HG02759 (cell line): ENCODE measurements at regions not wholly inside any gene's neighbourhood (a gene's known extent, or its start where the extent isn't known, plus 50 kb on each side); places are given as distances from the start of the nearest gene placed in this dataset.

ENCODE experiments used
- ATAC-seq: cut with Tn5 transposase; IDR thresholded peaks from one replicate; pipeline ENCODE4 v1.9.1; 2021; ENCODE audit warnings: mild to moderate bottlenecking, moderate library complexity; ENCODE audit not compliant: unreplicated experiment

DNA sequence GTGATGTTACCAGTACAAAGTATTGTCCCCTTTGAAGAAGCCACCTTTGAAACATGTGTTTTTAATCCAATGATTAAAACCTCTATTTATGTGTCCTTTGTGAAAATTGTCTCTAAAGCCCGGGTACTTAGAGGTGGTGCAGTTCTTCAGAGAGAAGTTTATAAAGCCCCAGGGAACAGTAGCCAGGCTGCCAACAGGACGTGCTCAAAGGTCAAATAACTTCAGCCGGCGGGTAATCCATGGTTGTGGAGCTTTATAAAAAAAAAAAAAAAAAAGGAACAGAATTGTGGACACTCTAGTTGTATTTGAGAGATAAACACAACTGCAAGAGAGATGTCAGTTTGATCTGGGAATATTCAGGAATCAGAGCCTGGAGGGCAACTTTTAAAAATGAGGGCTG, 57.9 kb upstream of the CTNND2 start:
- ATAC-seq = no peak

DNA sequence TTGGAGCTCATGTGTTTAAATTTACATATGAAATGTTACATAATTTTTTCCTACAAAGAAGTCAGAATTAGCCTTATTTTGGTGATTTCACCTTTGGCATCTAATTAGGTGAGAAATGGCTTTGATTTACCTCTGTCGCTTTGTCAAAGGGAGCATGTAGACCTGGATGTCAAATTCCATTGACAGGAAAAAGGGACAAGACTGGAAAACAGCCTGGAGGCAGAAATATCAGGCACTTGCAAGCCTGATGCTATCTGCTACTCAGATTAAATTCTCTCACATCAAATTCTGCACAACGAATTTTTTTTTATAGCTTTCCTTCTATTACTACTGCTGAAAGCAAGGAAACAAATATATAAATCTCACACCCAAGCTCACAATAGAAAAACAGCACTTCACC, 54.1 kb upstream of the CTNND2 start:
- ATAC-seq = no peak

DNA sequence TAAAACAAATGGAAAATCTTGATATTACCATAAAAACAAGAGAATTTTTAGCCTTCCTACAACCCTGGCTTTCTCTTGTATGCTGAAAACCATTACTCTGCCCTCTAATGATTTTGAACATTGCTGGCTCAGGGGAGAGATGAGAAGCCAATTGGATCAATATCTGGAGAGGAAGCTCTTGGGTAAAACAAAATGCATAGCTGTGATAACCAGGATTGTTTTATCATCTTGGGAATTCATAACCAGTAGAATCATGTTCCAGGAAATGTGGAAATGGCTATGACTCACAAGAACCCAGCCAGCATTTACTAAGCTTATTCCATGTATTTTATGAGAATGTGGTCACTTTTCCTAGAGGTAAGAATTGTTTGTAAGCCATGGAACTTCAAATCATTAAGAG, 51.1 kb upstream of the CTNND2 start:
- ATAC-seq = no peak
